Adrenal gland (tissue), 9 donors: ENCODE measurements at regions not wholly inside any gene's neighbourhood (a gene's known extent, or its start where the extent isn't known, plus 50 kb on each side); places are given as distances from the start of the nearest gene placed in this dataset.

Source experiments
- DNase-seq, 7 donors: peaks; one replicate each; pipeline ENCODE4 v3.0.0-alpha.2; 2019 to 2020
- H3K27ac ChIP-seq, 5 donors: fragments of 200-600 bp; sonication (generic) in 4 of 5; 1 replicate in 3 of 5; 2 replicates in 2 of 5; pipeline versions ENCODE4 v1.5.1 to v1.8.0; 2016 to 2020; ENCODE audit warnings: mild to moderate bottlenecking in 1 of 5
- H3K27me3 ChIP-seq: fragments of 200-600 bp; 2 replicates; pipeline ENCODE4 v1.8.0; 2021
- H3K36me3 ChIP-seq, 2 donors: fragments of 200-600 bp; replicated peaks in 1 of 2; 1 replicate in 1 of 2; 2 replicates in 1 of 2; pipeline versions ENCODE4 v1.5.1 to v1.8.0; 2018 to 2022
- H3K4me1 ChIP-seq, 2 donors: fragments of 200-600 bp; replicated peaks in 1 of 2; 1 replicate in 1 of 2; 2 replicates in 1 of 2; pipeline versions ENCODE4 v1.5.1 to v1.8.0; 2018 to 2021
- H3K4me3 ChIP-seq, 4 donors: fragments of 200-600 bp; sonication (generic) in 3 of 4; one replicate each; pipeline ENCODE4 v1.5.1; 2016 to 2018
- H3K9me3 ChIP-seq, 3 donors: fragments of 200-600 bp; sonication (generic) in 1 of 3; replicated peaks in 1 of 3; 1 replicate in 2 of 3; 2 replicates in 1 of 3; pipeline versions ENCODE4 v1.5.1 to v1.8.0; 2016 to 2021
- CTCF ChIP-seq, 6 experiments: fragments of 450-650 bp in 4 of 6; fragments of 200-600 bp in 2 of 6; sonication (generic) in 1 of 6; IDR thresholded peaks; 1 replicate in 5 of 6; 2 replicates in 1 of 6; pipeline versions ENCODE4 v1.5.1 to v1.8.0; 2016 to 2021; ENCODE audit warnings: antibody characterized with exemption in 6 of 6, mild to moderate bottlenecking in 2 of 6, moderate library complexity in 1 of 6
- POLR2A ChIP-seq, 2 donors: fragments of 450-650 bp; IDR thresholded peaks; one replicate each; pipeline ENCODE4 v1.6.1; 2017; ENCODE audit warnings: antibody characterized with exemption in 2 of 2, mild to moderate bottlenecking in 2 of 2, moderate library complexity in 1 of 2
- WGBS, 4 donors: extraction: QIAGEN DNeasy Blood & Tissue Kit in 2 of 4; methylation state at CpG; one replicate each; pipeline versions ENCODE4 v1.1.5 to v1.1.7; 2013 to 2017; 5-methylcytosine and 5-hydroxymethylcytosine counted together
- intact Hi-C, 2 donors: fragments of 100-400 bp; cut with DNase I; formaldehyde crosslinking; loops; one replicate each; pipeline versions ENCODE4 v1.14.1 to v1.15.0; 2022 to 2023
- donor health status: healthy with polysubstance abuse.
- donor health status: Bipolar disorder and iron deficiency.
- donor health status: DM: yes; HTN: yes; CAD: no.
- donor health status: DM: no; HTN: no; CAD: no.
- donor health status: DM: no; HTN: no; CAD: no.

GRCh38 chr12:39157696-39158342 lies 252.4 kb upstream of the CPNE8 start:
- intact Hi-C loops = no loop called here
- Histone ChIP-seq H3K4me3 (no peak overlapping the region), H3K4me1 (no peaks in the 10 kb centered on the region), H3K9me3 (no peaks in the 10 kb centered on the region), H3K27me3 (no peaks in the 10 kb centered on the region), H3K36me3 (no peaks in the 10 kb centered on the region), H3K27ac (no peak overlapping the region)
- WGBS, 4 donors = 25 to 37% (median 32%) methylated on average over 5 of the region's 5 CpGs
- peak; percentile 20 to 71 (median 62) for DNase-seq
- TF ChIP-seq POLR2A (IDR thresholded peaks at IDR 0.05) (no peak), CTCF (IDR thresholded peaks at IDR 0.05) (no peak)

GRCh38 chr12:39145175-39145999 lies 240.0 kb upstream of the CPNE8 start:
- H3K36me3 ChIP-seq = no peaks in the 10 kb centered on the region
- H3K27me3 ChIP-seq = peaks cover 36% of the 10 kb centered on the region
- no peak for TF ChIP-seq POLR2A (IDR thresholded peaks at IDR 0.05)
- TF ChIP-seq CTCF (IDR thresholded peaks at IDR 0.05) = peak in 5 of 6 experiments; percentile 27 to 79 (median 74)
- DNase-seq = peak in 5 of 7 donors; percentile 38 to 82 (median 62)
- H3K9me3 ChIP-seq = no peaks in the 10 kb centered on the region
- peaks cover 4 to 9% of the 10 kb centered on the region in 2 donors for H3K4me1 ChIP-seq
- H3K4me3 ChIP-seq = peak overlapping the region in 2 of 4 donors; percentile 41 to 78
- no peak overlapping the region for H3K27ac ChIP-seq
- intact Hi-C loops = loop anchor here in 1 of 2 donors (5.0 kb wide), 1 partner anchor 127 kb away; no protein-coding TSS in a partner anchor
- WGBS, 4 donors = 5 to 11% (median 8%) methylated on average over 20 to 70 of the region's 70 CpGs

- H3K4me1 ChIP-seq = peaks cover 4 to 9% of the 10 kb centered on the region in 2 donors
- H3K9me3 ChIP-seq = no peaks in the 10 kb centered on the region
- peaks cover 32% of the 10 kb centered on the region for H3K27me3 ChIP-seq
- H3K27ac ChIP-seq = no peak overlapping the region
- intact Hi-C loops = loop anchor here in 1 of 2 donors (5.0 kb wide), 1 partner anchor 128 kb away; no protein-coding TSS in a partner anchor
- H3K36me3 ChIP-seq = no peaks in the 10 kb centered on the region
- 13 to 29% (median 16%) methylated on average over 12 to 41 of the region's 41 CpGs for WGBS, 4 donors
- peak in 1 of 7 donors; percentile 23 for DNase-seq
- peak overlapping the region in 2 of 4 donors; percentile 41 to 78 for H3K4me3 ChIP-seq
- TF ChIP-seq CTCF (IDR thresholded peaks at IDR 0.05) (no peak), POLR2A (IDR thresholded peaks at IDR 0.05) (no peak)
These were observed 239.2 kb upstream of the CPNE8 start for GRCh38 chr12:39144613-39145061.

- TF ChIP-seq CTCF (IDR thresholded peaks at IDR 0.05) = no peak
- TF ChIP-seq POLR2A (IDR thresholded peaks at IDR 0.05) = no peak
- Histone ChIP-seq H3K27ac (no peak overlapping the region), H3K27me3 (no peaks in the 10 kb centered on the region), H3K36me3 (no peaks in the 10 kb centered on the region), H3K9me3 (no peaks in the 10 kb centered on the region), H3K4me1 (no peaks in the 10 kb centered on the region), H3K4me3 (no peak overlapping the region)
- WGBS, 4 donors = 64 to 72% (median 67%) methylated on average over 4 of the region's 4 CpGs
- intact Hi-C loops = no loop called here
- DNase-seq = no peak
These were observed 232.9 kb upstream of the CPNE8 start for GRCh38 chr12:39138268-39138667.
